ENCODE measurements at regions not wholly inside any gene's neighbourhood (a gene's known extent, or its start where the extent isn't known, plus 50 kb on each side); places are given as distances from the start of the nearest gene placed in this dataset.
A peak's percentile ranks its signal among the peaks of the same experiment; 100 is the strongest.

GRCh38 chr6:137746264-137746663 lies 120.8 kb upstream of the TNFAIP3 start:
- no peak for ATAC-seq

DNA sequence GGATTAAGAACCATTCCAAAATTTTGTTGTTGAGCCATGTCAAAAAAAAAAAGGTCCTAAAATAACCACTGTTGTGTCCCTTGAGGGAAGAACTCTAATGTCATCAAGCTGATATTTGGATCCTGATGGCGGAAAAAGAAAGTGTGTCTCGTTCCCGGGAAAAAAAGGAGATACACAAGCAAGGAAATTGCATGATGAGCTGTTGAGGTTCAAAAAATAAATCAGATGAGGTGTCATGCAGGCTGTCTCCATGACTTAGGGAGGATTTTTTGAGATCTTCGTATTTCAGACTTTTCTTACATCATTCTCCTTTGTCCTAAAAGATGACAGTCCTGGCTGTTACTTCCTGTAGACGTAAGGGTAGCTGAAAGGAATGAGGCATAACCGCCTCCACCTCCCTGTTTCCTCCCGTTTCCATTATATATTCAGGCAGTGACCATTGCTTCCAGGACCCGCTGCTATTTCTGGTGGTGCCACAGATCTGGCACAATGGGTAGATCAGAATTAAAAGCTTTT lies 117.3 kb upstream of the TNFAIP3 start:
- ATAC-seq (no peak), DNase-seq (no peak)
- no peaks in the 10 kb centered on the region for H3K36me3 Mint-ChIP-seq (ENCODE audit: low read depth)
- no peak overlapping the region for H3K4me3 Mint-ChIP-seq
- no peaks in the 10 kb centered on the region for H3K9me3 ChIP-seq (ENCODE audit: control insufficient read depth, low read length, poor library complexity, severe bottlenecking)
- H3K4me1 Mint-ChIP-seq = peaks cover 6% of the 10 kb centered on the region
- no peak overlapping the region for H3K27ac Mint-ChIP-seq
- peaks cover 8% of the 10 kb centered on the region for H3K27me3 Mint-ChIP-seq

More at GRCh38 chr6:137746264-137746663, 120.8 kb upstream of the TNFAIP3 start:
- no peak overlapping the region for H3K4me3 Mint-ChIP-seq
- H3K4me1 Mint-ChIP-seq = peaks cover 6% of the 10 kb centered on the region
- H3K9me3 ChIP-seq (ENCODE audit: control insufficient read depth, low read length, poor library complexity, severe bottlenecking) = no peaks in the 10 kb centered on the region
- DNase-seq = no peak
- no peak overlapping the region for H3K27ac Mint-ChIP-seq
- H3K27me3 Mint-ChIP-seq = no peaks in the 10 kb centered on the region
- no peaks in the 10 kb centered on the region for H3K36me3 Mint-ChIP-seq (ENCODE audit: low read depth)

DNA sequence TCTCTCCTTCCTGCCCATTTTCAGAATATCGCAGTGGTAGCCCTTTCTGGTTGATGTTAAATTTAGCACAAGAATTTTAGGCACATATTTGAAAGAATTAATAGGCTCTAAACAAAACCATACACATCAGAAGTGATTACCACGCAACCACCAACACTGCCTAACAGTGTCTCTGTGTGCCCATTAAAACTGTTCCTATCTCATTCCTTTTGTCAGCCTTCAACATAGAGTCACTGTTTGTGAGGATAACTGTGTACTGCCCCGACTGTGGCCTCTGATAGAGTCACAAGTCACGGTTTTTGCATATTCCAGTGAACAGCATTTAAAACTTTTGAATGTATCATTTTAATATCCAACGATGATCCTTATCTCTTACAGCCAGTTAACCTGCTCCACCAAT lies 116.8 kb upstream of the TNFAIP3 start:
- H3K4me3 Mint-ChIP-seq = no peak overlapping the region
- peaks cover 6% of the 10 kb centered on the region for H3K4me1 Mint-ChIP-seq
- ATAC-seq (no peak), DNase-seq (no peak)
- H3K36me3 Mint-ChIP-seq (ENCODE audit: low read depth) = no peaks in the 10 kb centered on the region
- no peaks in the 10 kb centered on the region for H3K9me3 ChIP-seq (ENCODE audit: control insufficient read depth, low read length, poor library complexity, severe bottlenecking)
- peaks cover 8% of the 10 kb centered on the region for H3K27me3 Mint-ChIP-seq
- no peak overlapping the region for H3K27ac Mint-ChIP-seq

- Mint-ChIP-seq H3K27me3 (peaks cover 8% of the 10 kb centered on the region), H3K27ac (peak overlapping the region; percentile 51), H3K36me3 (ENCODE audit: low read depth) (no peaks in the 10 kb centered on the region), H3K4me3 (no peak overlapping the region), H3K4me1 (peaks cover 7% of the 10 kb centered on the region)
- no peaks in the 10 kb centered on the region for H3K9me3 ChIP-seq (ENCODE audit: control insufficient read depth, low read length, poor library complexity, severe bottlenecking)
- ATAC-seq (no peak), DNase-seq (no peak)
Observed at GRCh38 chr6:137751768-137752560, 115.1 kb upstream of the TNFAIP3 start.

DNA sequence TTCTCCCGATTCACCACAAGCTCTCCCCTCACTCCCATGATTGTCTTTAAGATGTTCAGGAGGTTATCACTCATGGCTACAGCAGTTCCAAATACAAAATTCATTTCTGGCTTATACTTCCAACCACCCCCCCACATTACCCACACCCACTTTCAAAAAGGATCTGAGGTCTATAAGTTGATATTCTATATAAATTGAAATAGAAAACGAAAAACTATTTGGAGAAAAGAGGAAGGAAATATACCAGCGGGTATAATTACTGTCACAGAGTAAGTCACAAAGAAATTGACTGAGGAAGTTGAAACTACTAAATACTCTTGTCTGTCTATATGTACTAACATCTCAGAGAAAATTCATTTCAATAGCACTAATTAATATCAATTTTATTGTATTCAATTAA lies 112.7 kb upstream of the TNFAIP3 start:
- no peaks in the 10 kb centered on the region for H3K36me3 Mint-ChIP-seq (ENCODE audit: low read depth)

GRCh38 chr6:137754866-137755265 lies 112.2 kb upstream of the TNFAIP3 start:
- ATAC-seq (no peak), DNase-seq (no peak)
- H3K27ac Mint-ChIP-seq = peak overlapping the region; percentile 48
- no peaks in the 10 kb centered on the region for H3K36me3 Mint-ChIP-seq (ENCODE audit: low read depth)
- H3K4me3 Mint-ChIP-seq = no peak overlapping the region
- peaks cover 8% of the 10 kb centered on the region for H3K27me3 Mint-ChIP-seq
- no peaks in the 10 kb centered on the region for H3K9me3 ChIP-seq (ENCODE audit: control insufficient read depth, low read length, poor library complexity, severe bottlenecking)
- H3K4me1 Mint-ChIP-seq = peaks cover 7% of the 10 kb centered on the region

More for the DNA sequence above, 112.7 kb upstream of the TNFAIP3 start:
- H3K27ac Mint-ChIP-seq = peak overlapping the region; percentile 45
- no peaks in the 10 kb centered on the region for H3K9me3 ChIP-seq (ENCODE audit: control insufficient read depth, low read length, poor library complexity, severe bottlenecking)
- peaks cover 8% of the 10 kb centered on the region for H3K27me3 Mint-ChIP-seq
- H3K4me3 Mint-ChIP-seq = no peak overlapping the region
- ATAC-seq (peak; percentile 41), DNase-seq (no peak)
- peaks cover 7% of the 10 kb centered on the region for H3K4me1 Mint-ChIP-seq

DNA sequence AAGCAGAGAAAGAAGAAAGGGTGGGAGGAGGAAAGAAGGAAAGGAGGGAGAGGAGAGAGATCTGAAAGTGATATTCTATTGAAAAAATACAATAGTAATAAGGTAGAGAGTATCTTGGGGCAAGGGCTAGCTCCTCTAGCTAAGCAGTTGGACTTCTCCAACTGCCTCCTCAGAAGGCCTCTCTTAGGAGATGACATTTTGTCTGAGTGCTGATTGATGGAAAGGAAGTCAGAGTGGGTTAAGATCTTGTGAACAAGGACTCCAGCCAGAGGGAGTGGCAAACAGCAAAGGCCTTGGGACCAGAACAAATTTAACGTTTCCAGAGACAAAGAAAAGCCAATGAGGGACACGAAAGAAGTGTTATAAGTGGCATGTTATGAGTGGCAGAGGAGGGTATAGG lies 111.8 kb upstream of the TNFAIP3 start:
- H3K9me3 ChIP-seq (ENCODE audit: control insufficient read depth, low read length, poor library complexity, severe bottlenecking) = no peaks in the 10 kb centered on the region
- no peak for DNase-seq

GRCh38 chr6:137756788-137757187 lies 110.3 kb upstream of the TNFAIP3 start:
- H3K9me3 ChIP-seq (ENCODE audit: control insufficient read depth, low read length, poor library complexity, severe bottlenecking) = no peaks in the 10 kb centered on the region
- peaks cover 3% of the 10 kb centered on the region for H3K27me3 Mint-ChIP-seq
- peaks cover 5% of the 10 kb centered on the region for H3K4me1 Mint-ChIP-seq
- H3K36me3 Mint-ChIP-seq (ENCODE audit: low read depth) = no peaks in the 10 kb centered on the region
- H3K4me3 Mint-ChIP-seq = no peak overlapping the region
- no peak for DNase-seq
- no peak for ATAC-seq
- H3K27ac Mint-ChIP-seq = no peak overlapping the region

More for the DNA sequence above, 111.8 kb upstream of the TNFAIP3 start:
- H3K4me3 Mint-ChIP-seq = no peak overlapping the region
- peaks cover 7% of the 10 kb centered on the region for H3K4me1 Mint-ChIP-seq
- peaks cover 8% of the 10 kb centered on the region for H3K27me3 Mint-ChIP-seq
- peak overlapping the region; percentile 48 for H3K27ac Mint-ChIP-seq
- no peak for ATAC-seq
- no peaks in the 10 kb centered on the region for H3K36me3 Mint-ChIP-seq (ENCODE audit: low read depth)

GRCh38 chr6:137758661-137759060 lies 108.4 kb upstream of the TNFAIP3 start:
- Mint-ChIP-seq H3K36me3 (ENCODE audit: low read depth) (no peaks in the 10 kb centered on the region), H3K4me3 (no peak overlapping the region), H3K4me1 (peaks cover 9% of the 10 kb centered on the region), H3K27me3 (no peaks in the 10 kb centered on the region), H3K27ac (peak overlapping the region; percentile 16)
- DNase-seq (no peak), ATAC-seq (no peak)
- H3K9me3 ChIP-seq (ENCODE audit: control insufficient read depth, low read length, poor library complexity, severe bottlenecking) = no peaks in the 10 kb centered on the region

GRCh38 chr6:137759624-137760023 lies 107.4 kb upstream of the TNFAIP3 start:
- DNase-seq (no peak), ATAC-seq (no peak)
- peak overlapping the region; percentile 16 for H3K27ac Mint-ChIP-seq
- no peaks in the 10 kb centered on the region for H3K27me3 Mint-ChIP-seq
- H3K9me3 ChIP-seq (ENCODE audit: control insufficient read depth, low read length, poor library complexity, severe bottlenecking) = no peaks in the 10 kb centered on the region
- peaks cover 9% of the 10 kb centered on the region for H3K4me1 Mint-ChIP-seq
- no peak overlapping the region for H3K4me3 Mint-ChIP-seq
- no peaks in the 10 kb centered on the region for H3K36me3 Mint-ChIP-seq (ENCODE audit: low read depth)

DNA sequence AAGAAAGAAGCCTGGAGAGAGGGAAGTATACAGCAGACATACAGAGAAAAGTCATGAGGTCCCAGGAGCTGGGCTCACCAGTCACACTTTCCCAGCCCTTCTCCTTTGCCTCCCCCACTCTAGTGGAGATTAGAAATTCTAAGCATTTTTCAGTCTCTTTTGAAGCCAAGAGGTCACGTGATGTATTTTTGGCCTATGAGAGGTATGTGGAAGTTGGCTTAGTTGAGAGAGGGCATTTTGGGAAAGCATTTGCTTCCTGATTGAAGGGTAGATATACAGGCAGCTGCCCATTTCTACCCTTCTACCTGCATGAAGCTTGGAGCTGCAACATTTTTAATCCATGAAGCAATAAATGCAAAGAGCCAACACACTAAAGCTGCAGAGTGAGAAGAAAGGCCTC lies 106.0 kb upstream of the TNFAIP3 start:
- ATAC-seq = no peak

GRCh38 chr6:137761487-137761886 lies 105.6 kb upstream of the TNFAIP3 start:
- Mint-ChIP-seq H3K36me3 (ENCODE audit: low read depth) (no peaks in the 10 kb centered on the region), H3K27ac (peak overlapping the region; percentile 64), H3K4me3 (no peak overlapping the region), H3K27me3 (no peaks in the 10 kb centered on the region), H3K4me1 (peaks cover 4% of the 10 kb centered on the region)
- DNase-seq (no peak), ATAC-seq (no peak)
- H3K9me3 ChIP-seq (ENCODE audit: control insufficient read depth, low read length, poor library complexity, severe bottlenecking) = no peaks in the 10 kb centered on the region

More for the DNA sequence above, 106.0 kb upstream of the TNFAIP3 start:
- Mint-ChIP-seq H3K4me3 (no peak overlapping the region), H3K27me3 (no peaks in the 10 kb centered on the region), H3K4me1 (peaks cover 4% of the 10 kb centered on the region), H3K36me3 (ENCODE audit: low read depth) (no peaks in the 10 kb centered on the region), H3K27ac (peak overlapping the region; percentile 64)
- no peaks in the 10 kb centered on the region for H3K9me3 ChIP-seq (ENCODE audit: control insufficient read depth, low read length, poor library complexity, severe bottlenecking)
- DNase-seq = no peak

DNA sequence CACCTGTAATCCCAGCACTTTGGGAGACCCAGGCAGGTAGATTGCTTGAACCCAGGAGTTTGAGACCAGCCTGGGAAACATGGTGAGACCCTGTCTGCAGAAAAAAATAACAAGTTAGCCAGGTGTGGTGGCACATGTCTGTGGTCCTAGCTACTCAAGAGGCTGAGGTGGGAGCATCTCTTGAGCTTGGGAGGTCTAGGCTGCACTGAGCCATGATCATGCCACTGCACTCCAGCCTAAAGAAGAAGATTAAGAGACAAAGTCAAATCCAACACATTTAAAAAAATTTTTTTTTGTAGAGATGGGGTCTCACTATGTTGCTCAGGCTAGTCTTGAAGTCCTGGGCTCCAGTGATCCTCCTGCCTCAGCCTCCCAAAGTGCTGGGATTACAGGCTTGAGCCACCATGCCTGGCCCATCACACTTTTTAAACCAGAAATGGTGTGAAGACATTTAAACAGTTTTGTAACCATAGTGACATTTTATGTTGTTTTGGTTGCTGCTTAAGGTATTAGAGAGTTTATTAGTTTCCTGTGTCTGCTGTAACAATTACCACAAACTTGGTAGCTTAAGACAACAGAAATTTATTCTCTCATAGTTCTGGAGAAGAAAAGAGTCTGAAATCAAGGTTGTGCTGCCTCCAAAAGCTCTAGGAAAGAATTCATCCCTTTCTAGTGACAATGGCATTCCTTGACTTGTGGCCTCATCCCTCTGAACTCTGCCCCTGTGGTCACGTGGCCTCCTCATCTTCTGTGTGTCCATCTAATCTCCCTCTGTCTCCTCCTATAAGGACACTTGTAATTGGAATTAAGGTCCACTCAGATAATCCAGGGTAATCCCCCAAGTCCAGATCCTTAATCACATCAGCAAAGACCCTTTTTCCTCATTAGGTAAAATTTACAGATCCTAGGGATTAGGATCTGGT lies 104.6 kb upstream of the TNFAIP3 start:
- no peaks in the 10 kb centered on the region for H3K9me3 ChIP-seq (ENCODE audit: control insufficient read depth, low read length, poor library complexity, severe bottlenecking)

More for the DNA sequence above, 104.6 kb upstream of the TNFAIP3 start:
- peaks cover 4% of the 10 kb centered on the region for H3K4me1 Mint-ChIP-seq
- no peaks in the 10 kb centered on the region for H3K27me3 Mint-ChIP-seq
- no peaks in the 10 kb centered on the region for H3K36me3 Mint-ChIP-seq (ENCODE audit: low read depth)
- H3K4me3 Mint-ChIP-seq = no peak overlapping the region
- DNase-seq (no peak), ATAC-seq (peak; percentile 74)
- H3K27ac Mint-ChIP-seq = peak overlapping the region; percentile 64
